DND-41 (cell line): ENCODE measurements at regions not wholly inside any gene's neighbourhood (a gene's known extent, or its start where the extent isn't known, plus 50 kb on each side); places are given as distances from the start of the nearest gene placed in this dataset.

ENCODE experiments used
- CTCF ChIP-seq: IDR thresholded peaks from 2 replicates; pipeline ENCODE4 v1.5.1; 2012; ENCODE audit warnings: borderline replicate concordance, low read length, moderate library complexity, mild to moderate bottlenecking; ENCODE audit not compliant: poor library complexity, severe bottlenecking; ENCODE audit errors: extremely low read depth
- EZH2 ChIP-seq: IDR thresholded peaks from 3 replicates; pipeline ENCODE4 v1.6.1; 2012; ENCODE audit warnings: borderline replicate concordance, low read depth, mild to moderate bottlenecking, moderate library complexity, low read length, inconsistent platforms; ENCODE audit not compliant: severe bottlenecking

GRCh38 chr1:221170171-221170570 is 290.9 kb downstream of the HLX start:
- TF ChIP-seq CTCF (no peak), EZH2 (no peak)
